WERI-Rb-1 (cell line): ENCODE measurements at regions not wholly inside any gene's neighbourhood (a gene's known extent, or its start where the extent isn't known, plus 50 kb on each side); places are given as distances from the start of the nearest gene placed in this dataset.
"Not testable (repeated sequence)": the region's sequence is repeated elsewhere in the genome, so short reads cannot be mapped to it uniquely, and the experiment has no call there.

Experiments
- DNase-seq: peaks from one replicate; pipeline ENCODE4 v3.0.0-alpha.2; 2020
- H3K27ac ChIP-seq: fragments of 250-450 bp; sonication (Bioruptor Pico); 2 replicates; pipeline ENCODE4 v1.5.1; 2020; ENCODE audit warnings: mild to moderate bottlenecking, moderate library complexity
- H3K27me3 ChIP-seq: fragments of 250-450 bp; sonication (Bioruptor Pico); 2 replicates; pipeline ENCODE4 v1.5.1; 2021; ENCODE audit warnings: mild to moderate bottlenecking, low read depth, moderate library complexity; ENCODE audit not compliant: insufficient read depth, severe bottlenecking
- H3K36me3 ChIP-seq: fragments of 250-450 bp; sonication (Bioruptor Pico); 2 replicates; pipeline ENCODE4 v1.5.1; 2020; ENCODE audit warnings: mild to moderate bottlenecking, moderate library complexity
- H3K4me3 ChIP-seq: 2 replicates; pipeline ENCODE4 v1.5.1; 2011; ENCODE audit warnings: low read depth, mild to moderate bottlenecking, control low read depth, low read length
- H3K9me3 ChIP-seq: fragments of 250-450 bp; sonication (Bioruptor Pico); 2 replicates; pipeline ENCODE4 v1.5.1; 2021; ENCODE audit warnings: mild to moderate bottlenecking, moderate library complexity; ENCODE audit not compliant: severe bottlenecking
- CTCF ChIP-seq: IDR thresholded peaks from 2 replicates; pipeline ENCODE4 v1.5.1; 2011; ENCODE audit warnings: low read depth, mild to moderate bottlenecking, control low read depth, inconsistent platforms, low read length

GRCh38 chr2:215889240-215889969 lies 123.9 kb downstream of the MREG start:
- H3K27ac ChIP-seq, result not testable (repeated sequence)

GRCh38 chr2:215888680-215889079 lies 124.7 kb downstream of the MREG start:
- H3K36me3 ChIP-seq, result no peaks in the 10 kb centered on the region
- H3K27me3 ChIP-seq, result no peaks in the 10 kb centered on the region
- TF ChIP-seq CTCF, result no peak
- DNase-seq, result no peak
- H3K27ac ChIP-seq, result no peak overlapping the region
- no peak overlapping the region for H3K4me3 ChIP-seq
- H3K9me3 ChIP-seq, result no peaks in the 10 kb centered on the region

More at GRCh38 chr2:215889240-215889969, 123.9 kb downstream of the MREG start:
- H3K27me3 ChIP-seq, H3K9me3 ChIP-seq, H3K4me3 ChIP-seq, DNase-seq, H3K36me3 ChIP-seq: not testable (repeated sequence)

GRCh38 chr2:215887303-215887702 lies 126.0 kb downstream of the MREG start:
- H3K27me3 ChIP-seq, result no peaks in the 10 kb centered on the region
- TF ChIP-seq CTCF, result no peak
- no peaks in the 10 kb centered on the region for H3K36me3 ChIP-seq
- no peak overlapping the region for H3K4me3 ChIP-seq
- DNase-seq, result no peak
- no peak overlapping the region for H3K27ac ChIP-seq
- H3K9me3 ChIP-seq, result no peaks in the 10 kb centered on the region

GRCh38 chr2:215886022-215886421 lies 127.3 kb downstream of the MREG start:
- Histone ChIP-seq H3K4me3 (no peak overlapping the region), H3K36me3 (no peaks in the 10 kb centered on the region), H3K27ac (no peak overlapping the region), H3K27me3 (no peaks in the 10 kb centered on the region), H3K9me3 (no peaks in the 10 kb centered on the region)
- no peak for DNase-seq
- no peak for TF ChIP-seq CTCF

GRCh38 chr2:215885536-215885935 lies 127.8 kb downstream of the MREG start:
- H3K4me3 ChIP-seq, result no peak overlapping the region
- no peaks in the 10 kb centered on the region for H3K27me3 ChIP-seq
- DNase-seq, result no peak
- no peak overlapping the region for H3K27ac ChIP-seq
- no peaks in the 10 kb centered on the region for H3K9me3 ChIP-seq
- no peaks in the 10 kb centered on the region for H3K36me3 ChIP-seq
- TF ChIP-seq CTCF, result no peak

GRCh38 chr2:215884451-215885087 lies 128.8 kb downstream of the MREG start:
- no peaks in the 10 kb centered on the region for H3K9me3 ChIP-seq
- DNase-seq, result no peak
- no peaks in the 10 kb centered on the region for H3K27me3 ChIP-seq
- H3K36me3 ChIP-seq, result no peaks in the 10 kb centered on the region
- TF ChIP-seq CTCF, result no peak
- no peak overlapping the region for H3K27ac ChIP-seq
- no peak overlapping the region for H3K4me3 ChIP-seq
